OCI-M1 (cell line): ENCODE measurements at regions not wholly inside any gene's neighbourhood (a gene's known extent, or its start where the extent isn't known, plus 50 kb on each side); places are given as distances from the start of the nearest gene placed in this dataset.
"Not testable (repeated sequence)": the region's sequence is repeated elsewhere in the genome, so short reads cannot be mapped to it uniquely, and the experiment has no call there.

ENCODE experiments used
- DNase-seq: peaks from one replicate; lab custom pipeline; 2025; lab: John Stamatoyannopoulos, UW

- DNase-seq, result no peak
Observed at GRCh38 chr2:186381573-186381972, 104.5 kb upstream of the ZC3H15 start.

GRCh38 chr2:186382932-186383331 is 103.1 kb upstream of the ZC3H15 start:
- no peak for DNase-seq

DNA sequence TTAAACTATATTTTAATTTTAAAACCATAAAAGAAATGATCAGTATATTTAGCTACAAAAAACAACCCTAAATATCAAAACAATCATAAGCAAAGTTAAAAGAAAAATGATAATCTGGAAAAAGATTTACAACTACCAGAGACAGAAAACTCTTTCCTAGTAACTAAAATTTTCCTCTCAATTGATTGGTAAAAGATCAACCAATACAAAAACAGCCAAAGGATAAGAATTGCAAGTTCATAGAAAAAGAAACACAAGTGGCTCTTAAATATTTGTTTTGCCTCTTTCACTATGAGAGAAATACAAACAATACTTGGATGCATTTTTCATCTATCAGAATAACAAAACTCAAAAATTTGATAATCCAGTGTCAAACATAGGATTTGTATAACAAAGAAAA is 101.8 kb upstream of the ZC3H15 start:
- no peak for DNase-seq

DNA sequence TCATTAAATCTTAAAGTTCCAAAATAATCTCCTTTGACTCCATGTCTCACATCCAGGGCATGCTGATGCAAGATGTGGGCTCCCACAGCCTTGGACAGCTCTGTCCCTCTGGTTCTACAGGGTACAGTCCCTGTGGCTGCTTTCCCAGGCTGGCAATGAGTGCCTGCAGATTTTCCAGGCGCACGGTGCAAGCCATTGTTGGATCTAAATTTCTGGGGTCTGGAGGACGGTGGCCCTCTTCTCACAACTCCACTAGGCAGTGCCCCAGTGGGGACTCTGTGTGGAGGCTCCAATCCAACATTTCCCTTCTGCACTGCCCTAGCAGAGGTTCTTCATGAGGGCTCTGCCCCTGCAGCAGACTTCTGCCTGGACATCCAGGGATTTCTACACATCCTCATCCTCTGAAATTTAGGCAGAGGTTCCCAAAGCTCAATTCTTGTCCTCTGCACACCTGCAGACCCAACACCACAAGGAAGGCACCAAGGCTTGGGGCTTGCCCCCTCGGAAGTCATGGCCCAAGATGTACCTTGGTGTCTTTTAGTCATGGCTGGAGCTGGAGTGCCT is 100.3 kb upstream of the ZC3H15 start:
- DNase-seq, result not testable (repeated sequence)

DNA sequence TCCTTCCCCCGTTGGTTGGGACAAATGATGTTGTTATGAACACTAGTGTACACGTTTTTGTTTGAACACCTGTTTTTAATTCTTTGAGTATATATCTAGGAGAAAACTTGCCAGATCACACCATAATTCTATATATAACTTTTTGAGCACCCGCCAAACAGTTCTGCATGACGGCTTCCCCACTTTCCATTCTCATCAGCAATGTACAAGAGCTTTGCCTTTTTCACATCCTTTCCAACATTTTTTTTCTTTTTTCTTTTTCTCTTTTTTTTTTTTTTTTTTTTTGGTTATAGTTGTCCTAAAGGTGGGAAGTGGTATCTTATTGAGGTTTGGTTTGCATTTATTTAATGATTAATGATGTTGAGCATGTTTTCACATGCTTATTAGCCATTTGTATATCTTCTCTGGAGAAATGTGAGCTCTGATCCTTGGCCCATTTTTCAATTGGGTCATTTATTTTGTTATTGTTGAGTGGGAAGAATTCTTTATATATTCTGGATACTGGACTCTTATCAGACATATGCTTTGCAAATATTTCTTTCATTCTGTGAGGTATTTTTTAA is 86.9 kb upstream of the ZC3H15 start:
- no peak for DNase-seq

GRCh38 chr2:186405842-186406241 is 80.2 kb upstream of the ZC3H15 start:
- DNase-seq, result no peak

DNA sequence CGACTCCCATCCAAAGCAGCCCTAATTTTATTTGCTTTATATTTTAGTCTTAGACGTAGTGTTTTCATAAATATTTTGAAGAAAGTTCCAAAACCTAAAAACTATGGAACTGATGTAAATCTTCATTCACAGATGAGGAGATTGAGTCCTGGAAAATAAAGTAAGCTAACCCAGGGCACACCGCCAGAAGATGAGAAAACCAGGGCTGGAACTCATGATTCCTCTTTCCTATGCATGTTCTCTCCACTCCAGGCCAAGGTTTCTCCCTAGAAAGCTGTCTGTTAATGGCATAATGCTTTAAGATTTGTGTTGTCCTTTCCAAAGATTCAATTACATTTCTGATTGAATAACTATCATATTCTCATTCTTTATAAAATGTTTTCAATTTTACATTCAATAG is 78.4 kb upstream of the ZC3H15 start:
- no peak for DNase-seq

GRCh38 chr2:186410802-186411201 is 75.3 kb upstream of the ZC3H15 start:
- no peak for DNase-seq

DNA sequence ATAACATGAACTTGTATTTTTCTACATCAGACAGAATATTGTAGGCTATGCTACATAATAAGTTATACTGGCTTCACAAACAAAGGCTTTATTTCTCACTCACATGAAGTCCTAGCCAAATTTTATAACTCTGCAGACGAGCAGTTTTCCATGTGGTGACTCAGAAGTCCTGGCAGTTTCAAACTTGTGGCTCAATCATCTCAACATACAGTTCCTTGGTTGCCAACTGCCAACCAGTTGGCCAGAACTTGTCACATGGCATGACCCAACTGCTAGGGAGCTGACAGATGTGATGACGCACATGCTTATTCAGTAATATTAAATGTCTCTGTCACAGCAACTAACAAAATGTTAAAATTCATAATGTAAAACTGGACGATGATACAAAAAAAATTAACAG is 63.8 kb upstream of the ZC3H15 start:
- peak; percentile 36 for DNase-seq

- no peak for DNase-seq
Observed at GRCh38 chr2:186423481-186423880, 62.6 kb upstream of the ZC3H15 start.

GRCh38 chr2:186424265-186424664 is 61.8 kb upstream of the ZC3H15 start:
- DNase-seq, result no peak

DNA sequence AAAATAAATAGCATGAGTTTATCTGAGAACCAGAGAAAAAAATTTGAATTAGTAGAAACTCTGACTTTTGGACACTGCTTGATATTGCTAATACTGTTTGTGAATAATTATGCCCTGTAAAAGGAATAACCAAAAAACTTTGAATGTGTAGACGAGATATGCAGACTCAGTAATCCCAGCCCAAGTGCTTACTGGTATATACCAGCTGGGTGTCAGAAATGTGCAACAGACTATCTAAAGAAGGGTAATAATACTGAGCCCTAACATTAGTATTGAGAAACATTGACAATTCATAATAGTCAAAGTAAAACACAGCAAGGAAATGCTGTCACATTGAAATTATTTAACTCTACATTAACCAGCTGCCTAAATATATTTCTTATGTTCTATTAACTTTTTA is 60.5 kb upstream of the ZC3H15 start:
- no peak for DNase-seq

GRCh38 chr2:186426153-186427016 is 59.7 kb upstream of the ZC3H15 start:
- DNase-seq, result peak; percentile 17

- not testable (repeated sequence) for DNase-seq
Observed at GRCh38 chr2:186427017-186427350, 59.1 kb upstream of the ZC3H15 start.

- DNase-seq, result no peak
Observed at GRCh38 chr2:186427970-186428369, 58.1 kb upstream of the ZC3H15 start.

DNA sequence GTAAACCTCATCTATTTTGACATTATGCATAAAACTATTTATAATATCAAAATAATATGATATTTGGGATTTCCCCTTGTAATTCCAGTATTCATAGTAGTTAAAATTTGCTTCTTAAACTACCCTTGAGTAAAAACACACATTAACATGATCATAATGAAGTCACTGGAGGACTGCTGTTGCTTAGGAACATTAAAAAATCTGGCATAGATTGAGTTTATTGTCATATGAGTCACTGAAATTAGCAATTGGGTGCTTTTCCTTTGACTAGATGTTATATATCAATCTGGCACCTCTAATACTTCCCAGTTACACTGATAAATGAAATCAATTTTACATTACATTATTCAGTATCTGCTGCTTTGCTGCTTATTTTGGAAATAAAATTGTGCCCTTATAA is 57.0 kb upstream of the ZC3H15 start:
- DNase-seq, result no peak

DNA sequence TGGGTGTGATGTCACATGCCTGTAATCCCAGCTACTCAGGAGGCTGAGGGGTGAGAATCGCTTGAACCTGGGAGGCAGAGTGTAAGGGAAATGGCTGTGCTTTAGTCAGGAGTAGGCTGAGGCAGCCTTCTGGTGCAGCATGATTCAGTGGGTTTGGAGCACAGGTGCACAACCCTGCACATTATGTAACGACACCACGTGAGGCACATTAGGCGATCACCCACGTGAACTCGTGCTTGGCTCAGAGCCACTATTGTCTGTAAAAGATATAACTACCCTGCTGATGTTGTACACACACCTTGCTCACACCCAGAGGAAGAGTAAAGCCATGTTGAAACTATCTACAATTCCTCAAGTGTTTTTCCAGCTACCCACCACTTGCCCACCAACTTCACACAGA is 54.8 kb upstream of the ZC3H15 start:
- no peak for DNase-seq

DNA sequence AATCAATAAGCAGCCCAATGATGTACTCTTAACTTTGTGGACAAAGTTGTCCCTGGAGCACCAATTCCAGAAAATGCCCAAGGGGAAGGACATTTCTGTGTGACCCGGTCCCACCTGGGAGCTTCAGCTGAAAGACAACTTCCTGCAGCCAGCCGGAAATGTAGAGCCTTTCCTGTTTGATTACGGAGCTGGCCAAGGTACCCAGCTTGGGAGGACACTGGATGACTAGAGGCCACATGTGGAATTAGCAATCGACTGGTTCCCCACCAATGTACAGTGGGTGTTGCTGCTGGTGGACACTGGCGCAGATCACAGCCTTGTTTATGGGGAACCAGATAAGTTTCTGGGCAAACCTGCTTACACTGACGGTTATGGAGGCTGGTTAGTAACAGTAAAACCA is 53.0 kb upstream of the ZC3H15 start:
- DNase-seq, result no peak

- no peak for DNase-seq
Observed at GRCh38 chr2:186433777-186434432, 52.2 kb upstream of the ZC3H15 start.
